Panc1 (cell line): ENCODE measurements at regions not wholly inside any gene's neighbourhood (a gene's known extent, or its start where the extent isn't known, plus 50 kb on each side); places are given as distances from the start of the nearest gene placed in this dataset.

Experiments
- POLR2AphosphoS5 ChIP-seq: IDR thresholded peaks from 2 replicates; pipeline ENCODE4 v1.6.1; 2012; ENCODE audit warnings: mild to moderate bottlenecking, low read depth, low read length, moderate library complexity
- TCF7L2 ChIP-seq: IDR thresholded peaks from 2 replicates; pipeline ENCODE4 v1.6.1; 2011; ENCODE audit warnings: mild to moderate bottlenecking, low read depth, low read length, inconsistent platforms
- TF ChIP-seq, protein P1 (sequence below): fragments of 450-650 bp; IDR thresholded peaks from 2 replicates; pipeline ENCODE4 v1.5.1; 2017; ENCODE audit warnings: mild to moderate bottlenecking
- TF ChIP-seq, protein P2 (sequence below), 2 experiments: IDR thresholded peaks; 2 replicates each; pipeline ENCODE4 v1.6.1; 2011 to 2012; ENCODE audit warnings: low read depth in 2 of 2, control low read depth in 1 of 2, low read length in 1 of 2, mild to moderate bottlenecking in 1 of 2, moderate library complexity in 1 of 2; ENCODE audit not compliant: insufficient read depth in 1 of 2

DNA sequence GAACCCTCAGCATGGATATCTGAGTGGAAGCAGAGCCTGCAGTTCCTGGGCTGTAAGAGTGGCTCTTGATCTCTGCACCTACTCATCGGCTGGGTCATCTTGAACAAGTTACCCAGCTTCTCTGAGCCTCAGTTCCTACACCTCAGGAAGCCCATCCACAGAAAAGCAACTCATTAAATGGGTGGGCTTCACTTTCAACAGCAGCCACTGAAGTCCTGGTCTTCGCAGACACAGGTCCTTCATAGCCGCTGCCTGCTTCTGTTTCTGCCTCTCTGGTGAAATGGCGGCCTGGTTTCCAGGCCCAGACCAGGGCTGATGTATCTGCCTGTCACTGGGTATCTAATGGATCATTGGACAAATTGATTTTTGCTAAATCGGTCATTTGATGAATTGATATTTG is 571.4 kb downstream of the PTPRU start:
- TF ChIP-seq, protein P1, sequence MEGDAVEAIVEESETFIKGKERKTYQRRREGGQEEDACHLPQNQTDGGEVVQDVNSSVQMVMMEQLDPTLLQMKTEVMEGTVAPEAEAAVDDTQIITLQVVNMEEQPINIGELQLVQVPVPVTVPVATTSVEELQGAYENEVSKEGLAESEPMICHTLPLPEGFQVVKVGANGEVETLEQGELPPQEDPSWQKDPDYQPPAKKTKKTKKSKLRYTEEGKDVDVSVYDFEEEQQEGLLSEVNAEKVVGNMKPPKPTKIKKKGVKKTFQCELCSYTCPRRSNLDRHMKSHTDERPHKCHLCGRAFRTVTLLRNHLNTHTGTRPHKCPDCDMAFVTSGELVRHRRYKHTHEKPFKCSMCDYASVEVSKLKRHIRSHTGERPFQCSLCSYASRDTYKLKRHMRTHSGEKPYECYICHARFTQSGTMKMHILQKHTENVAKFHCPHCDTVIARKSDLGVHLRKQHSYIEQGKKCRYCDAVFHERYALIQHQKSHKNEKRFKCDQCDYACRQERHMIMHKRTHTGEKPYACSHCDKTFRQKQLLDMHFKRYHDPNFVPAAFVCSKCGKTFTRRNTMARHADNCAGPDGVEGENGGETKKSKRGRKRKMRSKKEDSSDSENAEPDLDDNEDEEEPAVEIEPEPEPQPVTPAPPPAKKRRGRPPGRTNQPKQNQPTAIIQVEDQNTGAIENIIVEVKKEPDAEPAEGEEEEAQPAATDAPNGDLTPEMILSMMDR, result no peak
- TF ChIP-seq POLR2AphosphoS5 (no peak), TCF7L2 (no peak)
- TF ChIP-seq, protein P2, sequence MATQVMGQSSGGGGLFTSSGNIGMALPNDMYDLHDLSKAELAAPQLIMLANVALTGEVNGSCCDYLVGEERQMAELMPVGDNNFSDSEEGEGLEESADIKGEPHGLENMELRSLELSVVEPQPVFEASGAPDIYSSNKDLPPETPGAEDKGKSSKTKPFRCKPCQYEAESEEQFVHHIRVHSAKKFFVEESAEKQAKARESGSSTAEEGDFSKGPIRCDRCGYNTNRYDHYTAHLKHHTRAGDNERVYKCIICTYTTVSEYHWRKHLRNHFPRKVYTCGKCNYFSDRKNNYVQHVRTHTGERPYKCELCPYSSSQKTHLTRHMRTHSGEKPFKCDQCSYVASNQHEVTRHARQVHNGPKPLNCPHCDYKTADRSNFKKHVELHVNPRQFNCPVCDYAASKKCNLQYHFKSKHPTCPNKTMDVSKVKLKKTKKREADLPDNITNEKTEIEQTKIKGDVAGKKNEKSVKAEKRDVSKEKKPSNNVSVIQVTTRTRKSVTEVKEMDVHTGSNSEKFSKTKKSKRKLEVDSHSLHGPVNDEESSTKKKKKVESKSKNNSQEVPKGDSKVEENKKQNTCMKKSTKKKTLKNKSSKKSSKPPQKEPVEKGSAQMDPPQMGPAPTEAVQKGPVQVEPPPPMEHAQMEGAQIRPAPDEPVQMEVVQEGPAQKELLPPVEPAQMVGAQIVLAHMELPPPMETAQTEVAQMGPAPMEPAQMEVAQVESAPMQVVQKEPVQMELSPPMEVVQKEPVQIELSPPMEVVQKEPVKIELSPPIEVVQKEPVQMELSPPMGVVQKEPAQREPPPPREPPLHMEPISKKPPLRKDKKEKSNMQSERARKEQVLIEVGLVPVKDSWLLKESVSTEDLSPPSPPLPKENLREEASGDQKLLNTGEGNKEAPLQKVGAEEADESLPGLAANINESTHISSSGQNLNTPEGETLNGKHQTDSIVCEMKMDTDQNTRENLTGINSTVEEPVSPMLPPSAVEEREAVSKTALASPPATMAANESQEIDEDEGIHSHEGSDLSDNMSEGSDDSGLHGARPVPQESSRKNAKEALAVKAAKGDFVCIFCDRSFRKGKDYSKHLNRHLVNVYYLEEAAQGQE (IDR thresholded peaks at IDR 0.05; ENCODE audit: insufficient read depth in 1 of 2, low read depth in 2 of 2, low read length in 1 of 2), result no peak
